HG02981 (cell line): ENCODE measurements at regions not wholly inside any gene's neighbourhood (a gene's known extent, or its start where the extent isn't known, plus 50 kb on each side); places are given as distances from the start of the nearest gene placed in this dataset.

Experiments
- ATAC-seq: cut with Tn5 transposase; IDR thresholded peaks from one replicate; pipeline ENCODE4 v1.9.1; 2021; ENCODE audit warnings: mild to moderate bottlenecking, moderate library complexity; ENCODE audit not compliant: unreplicated experiment

DNA sequence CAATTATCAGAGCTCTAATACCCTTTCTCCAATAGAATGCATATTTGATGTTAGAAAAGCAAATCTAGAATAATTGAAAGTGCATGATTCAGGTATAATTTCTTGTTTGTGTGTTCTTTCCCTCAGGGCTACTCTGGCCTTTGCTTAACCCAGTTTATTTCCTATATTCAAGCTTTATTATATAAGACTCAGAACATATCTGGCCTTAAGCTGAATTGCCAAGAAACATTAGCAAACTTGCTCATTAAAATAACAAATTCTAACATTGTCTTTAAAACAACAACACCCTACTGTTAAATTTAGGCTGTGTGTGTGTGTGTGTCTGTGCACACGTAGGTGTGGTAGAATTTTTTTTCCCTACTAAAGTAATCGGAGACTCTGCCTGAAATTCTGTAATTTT, 426.5 kb downstream of the UTRN start:
- no peak for ATAC-seq

DNA sequence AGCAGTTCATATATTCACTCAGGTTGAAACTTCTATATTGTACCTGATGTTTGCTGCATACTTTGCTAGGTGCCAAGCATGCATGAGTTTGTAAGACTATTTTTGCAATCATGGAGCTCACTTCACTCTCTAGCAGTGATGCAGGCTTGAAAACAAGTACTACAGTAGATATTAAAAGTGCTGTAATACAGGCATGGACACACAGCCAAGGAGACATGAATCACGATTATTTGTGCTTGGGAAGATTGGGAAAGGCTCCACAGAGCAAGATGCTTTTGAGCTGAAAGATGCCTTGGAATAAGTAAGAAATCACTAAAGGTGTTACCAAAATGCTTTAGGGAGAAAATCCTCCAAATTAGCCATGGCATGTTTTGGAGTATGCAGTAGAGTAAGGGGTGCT, 427.4 kb downstream of the UTRN start:
- ATAC-seq = no peak

DNA sequence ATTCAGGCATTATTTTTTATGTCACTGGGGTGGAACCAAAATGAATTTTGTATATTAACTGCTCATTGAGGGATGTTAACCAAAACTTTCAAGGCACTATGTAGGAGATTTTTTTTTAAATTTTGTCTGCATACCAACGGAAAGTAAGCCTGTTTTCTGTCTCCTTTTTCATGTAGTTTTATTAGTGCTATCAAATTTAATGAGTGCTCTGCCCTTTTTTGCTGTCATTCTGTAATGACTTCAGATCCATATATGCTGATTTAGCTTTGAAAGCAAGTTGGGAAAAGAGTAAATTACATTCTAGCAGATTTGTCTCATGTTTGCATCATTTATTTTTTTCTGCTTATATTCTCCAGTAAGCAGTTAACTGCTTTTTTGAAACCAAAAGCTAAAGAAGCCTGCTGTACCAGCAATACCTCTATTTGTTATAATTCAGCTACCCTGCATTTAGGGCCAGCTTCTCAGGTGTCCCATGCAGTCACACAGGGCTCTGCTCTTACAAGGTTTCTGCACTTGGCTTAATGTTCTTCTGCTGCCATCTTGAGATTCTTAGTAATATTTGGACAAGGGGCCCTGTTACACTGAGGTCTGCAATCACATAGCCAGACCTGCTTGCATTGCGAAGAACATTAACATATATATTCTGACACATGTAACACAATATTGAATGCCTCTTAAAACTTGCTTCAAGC, 429.0 kb downstream of the UTRN start:
- ATAC-seq = no peak

DNA sequence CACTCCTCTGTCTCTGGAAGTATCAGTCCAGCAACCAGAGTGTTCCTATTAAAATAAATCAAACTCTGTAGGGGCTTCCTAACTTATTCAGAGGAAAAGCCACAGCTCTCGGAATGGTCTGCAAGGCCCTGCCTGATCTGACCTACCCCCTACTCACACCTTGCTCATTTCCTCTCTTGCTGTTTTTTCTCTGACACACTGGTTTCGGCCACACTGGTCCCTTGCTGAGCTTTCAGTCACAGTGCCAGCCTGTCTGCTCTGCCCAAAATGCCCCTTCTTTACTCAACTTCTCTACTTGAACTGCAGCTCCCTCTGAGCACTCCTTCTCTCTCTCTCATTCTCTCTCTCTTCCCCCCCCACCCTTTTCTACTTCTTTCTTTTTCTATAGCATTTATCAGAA, 430.2 kb downstream of the UTRN start:
- ATAC-seq = no peak

DNA sequence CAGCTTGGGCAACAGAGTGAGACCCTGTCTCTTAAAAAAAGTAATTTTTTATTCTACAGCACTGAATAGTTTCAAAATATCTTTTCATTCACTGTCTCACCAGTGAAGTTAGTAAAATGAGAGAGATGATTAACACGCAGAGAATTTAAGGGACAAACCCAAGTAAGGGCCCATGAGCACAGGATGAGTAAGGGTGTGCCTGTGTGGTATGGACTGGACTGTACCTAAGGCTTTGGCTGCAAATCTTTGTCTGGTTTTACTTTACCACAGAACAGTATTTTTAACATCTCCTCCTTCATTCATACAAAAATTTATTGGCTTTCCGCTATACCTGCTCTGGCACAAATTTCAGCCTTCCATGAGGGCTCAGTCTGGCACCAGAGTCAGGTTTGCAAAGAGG, 433.3 kb downstream of the UTRN start:
- ATAC-seq = no peak

DNA sequence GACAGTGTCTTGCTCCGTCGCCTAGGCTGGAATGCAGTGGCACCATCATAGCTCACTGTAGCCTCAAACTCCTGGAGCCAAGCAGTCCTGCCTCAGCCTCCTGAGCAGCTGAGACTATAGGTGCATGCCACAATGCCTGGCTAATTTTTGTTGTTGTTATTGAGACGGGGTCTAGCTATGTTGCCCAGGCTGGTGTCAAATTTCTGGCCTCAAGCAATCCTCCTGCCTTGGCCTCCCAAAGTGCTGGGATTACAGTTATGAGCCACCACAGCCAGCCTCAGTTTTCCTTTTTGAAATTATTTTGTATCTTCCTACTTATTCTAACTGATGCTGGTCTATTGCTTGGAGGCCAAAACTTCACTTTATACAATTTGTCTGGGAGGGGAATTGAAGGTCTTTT, 436.1 kb downstream of the UTRN start:
- no peak for ATAC-seq

DNA sequence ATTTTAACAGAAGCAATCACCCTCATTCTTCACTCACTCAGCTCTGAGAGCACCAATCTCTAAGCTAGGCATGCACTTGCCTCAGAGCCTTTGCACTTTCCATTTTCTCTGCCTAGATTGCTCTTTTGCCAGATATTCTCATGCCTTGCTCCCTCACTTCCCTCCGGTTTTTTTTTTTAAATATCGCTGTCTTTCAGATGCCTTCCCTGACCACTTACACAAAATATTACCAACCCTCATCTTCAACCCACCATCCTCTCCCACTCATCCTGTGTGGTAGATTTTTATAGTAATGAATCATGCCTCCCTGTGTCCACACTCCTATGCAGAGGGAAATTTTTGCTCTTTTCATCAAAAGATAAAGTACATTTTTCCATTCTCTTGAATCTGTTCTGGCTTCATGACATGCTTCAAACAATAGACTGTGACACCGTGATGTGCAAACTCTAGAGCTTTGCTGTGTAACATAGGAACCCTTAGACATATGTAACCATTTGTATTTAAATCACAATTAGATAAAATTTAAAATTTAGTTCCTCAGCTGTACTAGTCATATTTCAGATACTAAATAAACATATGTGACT, 437.1 kb downstream of the UTRN start:
- ATAC-seq = no peak

DNA sequence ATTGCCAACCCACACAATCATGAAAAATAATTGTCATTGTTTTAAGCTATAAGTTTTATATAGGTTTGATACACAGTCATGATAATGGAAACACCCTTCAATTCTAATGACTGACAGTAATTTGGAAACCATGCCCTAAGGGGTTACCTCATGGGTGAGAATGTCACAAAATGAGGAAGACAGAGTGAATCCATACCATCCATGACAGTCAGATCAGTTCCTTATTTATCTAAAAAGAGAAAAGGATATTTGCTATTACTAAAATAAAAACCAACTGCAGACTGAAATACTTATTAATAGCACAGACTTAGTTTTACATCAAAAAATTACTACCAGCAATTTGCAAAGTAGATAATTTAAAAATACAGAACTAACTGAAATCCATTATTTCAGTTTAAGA, 437.8 kb downstream of the UTRN start:
- no peak for ATAC-seq

DNA sequence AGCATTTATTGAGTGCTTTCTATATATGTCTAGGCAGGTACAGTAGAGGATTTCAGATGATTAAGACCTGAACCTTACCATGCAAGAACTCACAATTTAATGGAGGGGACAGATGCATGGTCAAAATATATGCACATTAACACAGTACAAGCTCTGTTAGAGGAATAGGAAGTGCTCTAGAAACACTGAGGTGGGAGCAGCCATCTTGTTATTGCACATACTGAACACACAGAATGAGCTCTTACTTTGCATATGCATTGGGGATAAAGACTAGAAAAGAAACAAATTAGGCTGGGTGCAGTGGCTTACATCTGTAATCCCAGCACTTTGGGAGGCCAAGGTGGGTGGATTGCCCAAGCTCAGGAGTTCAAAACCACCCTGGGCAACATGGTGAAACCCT, 438.3 kb downstream of the UTRN start:
- ATAC-seq = no peak

DNA sequence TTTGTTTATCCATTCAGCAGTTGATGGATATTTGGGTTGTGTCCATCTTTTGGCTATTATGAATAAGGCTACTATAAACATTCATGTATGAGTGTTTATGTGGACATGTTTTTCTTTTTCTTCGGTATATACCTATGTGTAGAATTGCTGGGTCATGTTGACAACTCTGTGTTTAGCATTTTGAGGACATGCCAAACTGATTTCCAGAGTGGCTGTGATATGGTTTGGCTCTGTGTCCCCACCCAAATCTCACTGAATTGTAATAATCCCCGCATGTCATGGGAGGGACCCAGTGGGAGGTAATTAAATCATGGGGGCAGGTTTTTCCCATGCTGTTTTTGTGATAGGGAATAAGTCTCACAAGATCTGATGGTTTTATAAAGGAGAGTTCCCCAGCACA, 439.7 kb downstream of the UTRN start:
- ATAC-seq = no peak

DNA sequence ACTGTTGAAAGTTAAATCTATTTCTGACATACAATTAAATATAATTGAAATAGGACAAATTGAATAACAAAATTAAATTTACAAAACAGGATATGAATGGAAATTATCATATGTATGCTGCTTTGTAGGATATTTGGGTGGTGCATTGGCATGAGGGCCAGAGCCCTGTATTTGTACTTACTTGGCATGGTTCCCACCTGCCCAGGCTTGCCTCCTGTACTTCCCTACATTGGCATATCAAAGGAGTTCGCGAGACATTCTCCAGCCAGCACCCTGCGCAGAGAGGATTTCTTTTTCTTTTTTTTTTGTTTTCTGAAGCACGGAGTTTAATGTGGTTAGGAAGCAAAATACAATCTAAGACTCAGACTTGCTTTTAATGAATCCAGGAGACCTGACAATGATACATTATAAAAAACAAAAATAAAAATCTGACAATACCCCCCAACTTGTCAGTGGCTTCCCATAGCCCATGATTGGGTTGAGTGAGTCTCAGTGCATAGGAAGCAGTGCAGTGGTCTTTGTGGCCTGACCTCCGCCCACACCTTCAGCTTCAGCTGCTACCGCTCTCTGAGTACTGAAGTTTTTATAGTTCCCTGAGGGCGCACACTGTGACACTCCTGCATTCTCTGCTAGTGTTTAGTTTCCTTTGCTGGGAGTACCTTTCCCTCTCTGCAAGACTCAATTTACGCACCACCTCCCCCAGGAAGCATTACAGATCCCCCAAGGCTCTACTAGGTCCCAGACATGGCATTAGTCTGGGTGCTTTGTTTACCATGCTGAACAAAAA, 440.8 kb downstream of the UTRN start:
- ATAC-seq = peak; percentile 57

DNA sequence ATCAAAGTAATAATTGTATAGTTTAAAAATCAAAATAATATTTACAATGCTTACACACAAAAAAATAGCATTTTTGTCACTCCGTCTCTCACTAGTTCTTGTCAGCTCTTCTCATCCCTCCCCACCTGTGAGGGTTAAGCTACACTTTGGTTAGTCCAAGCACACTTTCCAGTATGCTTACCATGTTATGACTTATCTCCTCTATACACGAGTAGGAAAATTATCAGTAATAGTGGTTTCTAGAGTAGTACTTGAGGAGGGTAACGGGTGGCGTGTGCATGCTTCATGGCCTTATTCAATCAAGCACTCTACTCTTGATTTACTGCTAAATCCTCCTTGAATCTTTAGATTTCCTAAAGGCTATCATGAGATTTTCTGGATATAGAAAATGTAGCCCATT, 443.7 kb downstream of the UTRN start:
- ATAC-seq = no peak

DNA sequence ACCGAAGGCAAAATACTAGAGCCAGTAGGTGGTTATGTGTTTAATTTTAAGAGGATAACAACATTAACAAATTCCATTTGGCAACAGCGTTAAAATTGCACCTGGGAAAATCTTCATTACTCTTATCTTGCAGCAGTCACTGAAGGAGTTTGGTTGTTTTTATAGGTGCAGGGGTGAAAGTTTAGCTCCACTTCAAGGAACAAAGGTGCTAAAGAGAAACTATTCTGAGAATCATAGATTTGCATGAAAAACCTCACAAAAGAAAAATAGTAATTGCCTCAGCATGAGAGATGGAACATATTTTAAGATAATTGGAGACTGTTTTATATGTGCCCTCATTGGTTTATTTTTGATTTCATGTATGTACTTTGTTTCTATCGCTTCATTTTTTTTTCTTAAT, 444.4 kb downstream of the UTRN start:
- ATAC-seq = peak; percentile 56

DNA sequence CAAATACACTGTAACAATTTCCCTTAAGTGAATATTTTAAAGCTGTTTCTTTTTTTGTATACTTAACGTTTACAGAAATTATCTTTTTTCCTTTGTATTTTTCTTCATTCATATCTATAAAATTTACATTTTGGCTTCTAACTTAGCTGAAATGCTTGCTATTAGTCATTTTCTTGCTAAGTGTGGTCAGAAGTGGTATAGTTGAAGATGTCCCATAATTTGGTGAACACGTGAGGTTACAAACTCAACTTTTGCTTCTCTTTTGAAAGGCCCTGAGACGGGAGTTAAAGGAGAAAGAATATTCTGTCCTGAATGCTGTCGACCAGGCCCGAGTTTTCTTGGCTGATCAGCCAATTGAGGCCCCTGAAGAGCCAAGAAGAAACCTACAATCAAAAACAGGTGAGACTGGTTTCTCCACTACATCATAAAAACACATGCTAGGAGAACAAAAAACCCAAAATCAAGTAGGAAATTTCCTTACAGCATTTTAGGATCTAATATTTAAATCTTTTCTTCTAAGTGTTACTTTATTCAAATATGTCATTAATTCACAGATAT, 445.0 kb downstream of the UTRN start:
- ATAC-seq = peak; percentile 44

DNA sequence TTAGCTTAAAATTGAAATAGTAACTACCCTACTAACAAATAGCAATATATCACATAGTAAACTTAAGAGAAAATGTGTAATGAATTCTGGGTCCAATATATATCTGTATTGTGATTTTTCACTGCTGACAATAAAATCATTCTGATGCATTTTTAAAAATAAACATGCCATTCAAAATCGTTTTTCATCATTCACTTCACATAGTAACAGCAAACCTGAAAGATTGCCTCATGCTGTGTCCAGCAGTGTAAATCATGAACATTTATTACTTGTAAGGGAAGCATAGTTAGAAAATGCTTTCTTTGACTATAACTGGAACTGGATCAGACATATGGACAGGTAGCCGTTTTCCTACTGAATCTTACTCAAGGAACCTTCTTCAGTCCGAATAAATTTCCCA, 446.1 kb downstream of the UTRN start:
- ATAC-seq = no peak

DNA sequence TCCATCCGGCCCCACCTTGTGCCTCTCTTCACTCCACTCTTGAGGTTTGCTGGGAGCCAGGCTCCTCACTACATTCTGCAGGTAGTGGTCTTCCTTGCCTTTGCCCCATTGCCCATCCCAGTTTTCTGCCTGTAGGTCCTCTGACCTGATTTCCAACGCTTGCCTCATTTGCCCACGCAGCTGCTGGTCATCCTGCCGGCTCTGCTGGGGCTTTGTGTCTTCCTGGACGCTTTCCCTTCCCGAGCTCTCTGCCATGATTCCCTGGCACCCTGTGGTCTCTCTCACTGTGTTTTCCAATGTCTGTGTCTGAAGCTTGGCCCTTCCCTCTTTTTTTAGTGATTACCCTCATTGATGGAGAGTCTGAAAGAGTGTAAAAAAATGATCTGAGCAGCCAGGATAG, 451.6 kb downstream of the UTRN start:
- no peak for ATAC-seq

DNA sequence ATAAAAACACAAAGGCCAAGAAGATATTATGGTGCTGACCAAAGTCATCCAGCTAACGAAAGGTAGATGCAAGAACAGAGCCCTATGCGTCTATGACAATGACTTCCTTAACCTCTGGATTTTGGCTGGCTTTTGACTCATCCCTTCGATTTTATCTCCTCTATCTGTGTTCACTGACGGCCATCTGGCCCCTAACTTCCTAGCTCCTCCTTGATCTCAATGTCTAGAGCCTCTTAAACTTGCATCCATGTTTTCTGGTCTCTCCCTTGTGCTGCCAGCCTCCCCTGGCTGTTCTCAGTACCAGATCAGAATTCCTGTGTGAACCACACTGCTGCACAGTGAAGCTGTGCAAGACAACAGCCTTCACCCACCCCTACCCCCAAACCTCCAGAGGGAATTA, 452.9 kb downstream of the UTRN start:
- no peak for ATAC-seq

DNA sequence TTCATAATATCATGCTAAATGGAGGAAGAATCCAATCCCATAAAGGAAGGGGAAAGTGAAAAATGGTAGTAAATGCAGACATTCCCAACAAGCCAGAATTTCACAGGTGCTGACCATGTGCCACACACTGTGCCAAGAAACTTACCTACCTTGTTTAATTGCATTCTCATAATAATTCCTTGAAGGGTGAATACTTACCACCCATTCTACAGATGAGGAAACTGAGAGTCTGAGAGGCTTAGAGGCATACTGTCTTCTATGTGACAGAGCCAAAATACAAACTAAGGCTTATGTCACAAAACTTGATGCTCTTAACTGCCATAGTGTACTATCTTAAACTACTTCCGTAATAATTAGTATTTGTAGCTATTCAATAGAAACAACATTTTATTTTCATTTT, 454.7 kb downstream of the UTRN start:
- no peak for ATAC-seq

DNA sequence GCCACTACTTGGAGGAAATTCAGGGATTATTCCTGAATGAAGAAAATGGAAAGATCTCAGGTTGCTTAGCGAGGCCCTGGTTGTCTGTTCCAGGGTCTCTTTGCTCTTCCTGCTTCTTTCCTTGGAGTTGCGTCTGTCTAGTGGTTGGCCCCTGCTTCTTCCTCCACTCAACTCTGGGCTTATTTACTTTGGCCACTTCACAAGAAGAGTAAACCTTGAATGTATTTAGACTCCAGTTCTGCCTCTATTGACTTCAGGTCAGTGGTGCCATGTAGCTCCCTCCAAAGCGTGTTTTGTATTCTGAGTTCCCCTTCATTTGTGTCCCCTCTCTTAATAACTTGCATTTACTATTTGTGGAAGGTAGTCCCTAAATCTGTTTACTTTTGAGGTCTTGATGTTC, 456.5 kb downstream of the UTRN start:
- no peak for ATAC-seq

DNA sequence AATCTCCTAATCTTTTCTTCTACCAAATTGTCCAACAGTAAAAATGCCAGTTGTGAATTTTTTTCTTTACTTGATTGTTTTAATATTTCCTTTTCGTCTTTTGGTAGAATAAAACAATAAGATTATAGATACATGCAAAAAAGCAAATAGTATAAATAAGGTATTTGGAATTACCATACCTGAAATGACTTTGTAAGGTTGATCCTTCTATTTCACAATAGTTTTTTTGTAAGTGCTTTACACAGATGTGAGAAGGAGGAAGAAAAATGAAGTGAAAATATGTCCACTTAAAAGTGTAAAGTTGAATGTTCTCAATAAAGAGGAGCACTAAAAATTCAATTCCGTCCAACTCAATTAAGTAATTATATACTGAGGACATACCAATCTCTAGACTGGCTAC, 457.6 kb downstream of the UTRN start:
- ATAC-seq = no peak

DNA sequence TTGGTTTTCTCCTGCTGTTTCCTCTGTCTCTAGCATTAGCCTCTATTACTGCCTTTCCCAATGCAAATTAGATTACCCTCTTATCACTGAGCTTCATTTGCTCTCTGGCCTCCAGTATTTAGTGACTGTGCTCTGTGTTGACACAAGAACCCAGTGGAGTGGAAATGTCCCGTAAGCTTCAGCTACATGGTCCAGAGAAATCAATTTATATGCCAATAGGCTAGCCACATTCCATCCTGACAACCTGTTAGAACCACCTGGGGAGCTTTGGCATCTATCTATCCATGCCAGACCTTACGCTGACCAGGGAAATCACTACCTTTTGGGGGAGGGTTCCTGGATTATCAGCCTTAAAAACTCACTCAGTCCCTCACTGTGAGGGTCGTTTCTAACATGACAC, 459.6 kb downstream of the UTRN start:
- ATAC-seq = no peak

DNA sequence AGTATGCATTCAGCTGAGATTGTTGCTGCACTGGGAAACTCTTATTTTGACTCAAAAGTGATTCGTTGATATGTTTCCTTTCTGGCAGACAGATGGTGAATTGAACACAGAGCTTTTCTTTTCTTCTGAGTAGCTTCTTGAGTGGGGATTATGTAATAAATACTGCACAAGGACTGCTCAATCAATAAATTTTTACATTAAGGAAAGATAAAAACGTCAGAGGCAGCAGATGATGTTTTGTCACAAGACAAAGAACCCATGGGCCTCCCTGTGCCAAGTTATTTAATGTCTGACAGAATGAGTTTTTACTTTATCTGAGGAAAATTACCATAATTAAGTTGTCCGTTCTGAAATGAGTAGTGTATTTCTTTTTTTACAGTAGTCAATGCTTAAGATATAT, 460.3 kb downstream of the UTRN start:
- ATAC-seq = no peak
